OCI-LY7 (cell line): ENCODE measurements at regions not wholly inside any gene's neighbourhood (a gene's known extent, or its start where the extent isn't known, plus 50 kb on each side); places are given as distances from the start of the nearest gene placed in this dataset.

ENCODE experiments used
- EZH2phosphoT487 ChIP-seq: fragments of 200-600 bp; sonication (generic); IDR thresholded peaks from 2 replicates; pipeline ENCODE4 v1.6.1; 2018; ENCODE audit warnings: low read depth, borderline replicate concordance, mild to moderate bottlenecking, mixed run types, antibody characterized with exemption, low read length, moderate library complexity, mixed read lengths
- TF ChIP-seq, protein P1 (sequence below): fragments of 200-600 bp; sonication (generic); conservative IDR thresholded peaks from 2 replicates; pipeline ENCODE4 v1.5.1; 2014; ENCODE audit warnings: mild to moderate bottlenecking, antibody characterized with exemption, low read length, moderate library complexity, mixed read lengths

DNA sequence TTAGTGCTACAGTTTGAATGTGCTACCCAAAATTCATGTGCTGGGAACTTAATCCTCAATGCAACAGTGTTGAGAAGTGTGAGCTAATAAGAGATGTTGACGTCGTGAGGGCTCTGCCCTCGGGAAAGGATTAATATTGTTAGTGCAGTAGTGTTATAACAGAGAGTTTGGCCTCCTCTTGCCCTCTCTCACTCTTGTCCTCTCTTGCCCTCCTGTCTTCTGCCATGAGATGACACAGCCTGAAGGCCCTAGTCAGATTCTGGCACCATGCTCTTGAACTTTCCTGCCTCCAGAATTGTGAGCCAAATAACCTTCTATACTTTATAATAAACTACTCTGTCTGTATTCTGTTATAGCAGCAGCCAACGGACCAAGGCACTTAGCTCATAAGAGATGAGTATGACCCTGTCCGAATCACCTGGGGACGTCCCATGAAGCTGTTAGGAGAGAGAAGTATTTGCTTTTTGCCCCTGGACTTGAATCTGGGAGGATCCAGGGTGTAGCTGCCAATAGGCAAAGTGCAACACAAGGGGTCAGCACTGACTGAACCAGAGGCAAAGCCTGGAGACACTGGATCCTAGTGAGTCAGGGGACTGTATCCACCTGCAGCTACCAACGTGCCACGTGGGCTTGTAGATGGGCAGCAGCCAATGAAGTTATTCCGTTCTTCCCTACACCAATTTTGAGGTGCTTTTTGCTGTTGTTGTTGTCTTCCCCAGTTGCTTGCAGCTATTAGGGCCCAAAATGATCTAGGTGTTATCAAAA lies 233.7 kb downstream of the THBS2 start:
- TF ChIP-seq, protein P1, sequence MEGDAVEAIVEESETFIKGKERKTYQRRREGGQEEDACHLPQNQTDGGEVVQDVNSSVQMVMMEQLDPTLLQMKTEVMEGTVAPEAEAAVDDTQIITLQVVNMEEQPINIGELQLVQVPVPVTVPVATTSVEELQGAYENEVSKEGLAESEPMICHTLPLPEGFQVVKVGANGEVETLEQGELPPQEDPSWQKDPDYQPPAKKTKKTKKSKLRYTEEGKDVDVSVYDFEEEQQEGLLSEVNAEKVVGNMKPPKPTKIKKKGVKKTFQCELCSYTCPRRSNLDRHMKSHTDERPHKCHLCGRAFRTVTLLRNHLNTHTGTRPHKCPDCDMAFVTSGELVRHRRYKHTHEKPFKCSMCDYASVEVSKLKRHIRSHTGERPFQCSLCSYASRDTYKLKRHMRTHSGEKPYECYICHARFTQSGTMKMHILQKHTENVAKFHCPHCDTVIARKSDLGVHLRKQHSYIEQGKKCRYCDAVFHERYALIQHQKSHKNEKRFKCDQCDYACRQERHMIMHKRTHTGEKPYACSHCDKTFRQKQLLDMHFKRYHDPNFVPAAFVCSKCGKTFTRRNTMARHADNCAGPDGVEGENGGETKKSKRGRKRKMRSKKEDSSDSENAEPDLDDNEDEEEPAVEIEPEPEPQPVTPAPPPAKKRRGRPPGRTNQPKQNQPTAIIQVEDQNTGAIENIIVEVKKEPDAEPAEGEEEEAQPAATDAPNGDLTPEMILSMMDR: no peak
- no peak for TF ChIP-seq EZH2phosphoT487
